ENCODE measurements at regions not wholly inside any gene's neighbourhood (a gene's known extent, or its start where the extent isn't known, plus 50 kb on each side); places are given as distances from the start of the nearest gene placed in this dataset.
"Not testable (repeated sequence)": the region's sequence is repeated elsewhere in the genome, so short reads cannot be mapped to it uniquely, and the experiment has no call there.

GRCh38 chr1:148347781-148348180 is 135.3 kb downstream of the PPIAL4G start:
- ChIA-PET CTCF (interaction anchor here (1.1 kb wide), 1 partner anchor 13 kb away, joined by 5 read pairs; no protein-coding TSS in a partner anchor), POLR2A (no interaction called here)
- Mint-ChIP-seq H3K27ac (no peak overlapping the region), H3K4me3 (no peak overlapping the region), H3K36me3 (ENCODE audit: low read depth) (no peaks in the 10 kb centered on the region), H3K27me3 (peaks cover 49% of the 10 kb centered on the region), H3K9me3 (no peaks in the 10 kb centered on the region), H3K4me1 (peaks cover 7% of the 10 kb centered on the region)
- no peak for DNase-seq

GRCh38 chr1:148345659-148346151 is 137.4 kb downstream of the PPIAL4G start:
- H3K4me3 Mint-ChIP-seq; H3K9me3 Mint-ChIP-seq; H3K4me1 Mint-ChIP-seq; POLR2A ChIA-PET; H3K36me3 Mint-ChIP-seq (ENCODE audit: low read depth); H3K27ac Mint-ChIP-seq: not testable (repeated sequence)
- DNase-seq = peak; percentile 45
- CTCF ChIA-PET = interaction anchor here (1.1 to 1.5 kb wide), 2 partner anchors 11 to 13 kb away, joined by 3 to 5 read pairs; no protein-coding TSS in a partner anchor
- peaks cover 30% of the 10 kb centered on the region for H3K27me3 Mint-ChIP-seq

DNA sequence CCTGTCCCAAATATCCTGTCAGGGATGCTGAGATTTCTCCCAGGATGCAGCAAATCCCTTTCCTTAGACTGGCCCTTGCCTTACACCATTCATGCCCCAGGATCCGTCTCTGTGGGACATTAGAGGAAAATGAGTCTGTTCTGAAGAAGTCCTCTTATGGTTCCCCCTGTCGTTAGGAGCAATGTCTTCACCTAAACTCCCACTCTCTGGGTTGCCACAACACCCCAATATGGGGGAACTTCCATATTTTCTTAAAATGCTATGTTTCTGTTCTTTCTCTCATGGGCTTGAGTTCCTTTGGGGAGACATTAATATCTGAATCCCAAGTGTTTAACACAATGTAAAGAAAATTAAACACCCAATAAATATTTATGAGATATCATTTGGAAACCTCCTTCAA is 138.5 kb downstream of the PPIAL4G start:
- H3K36me3 Mint-ChIP-seq (ENCODE audit: low read depth); H3K4me1 Mint-ChIP-seq; DNase-seq; H3K27ac Mint-ChIP-seq; H3K9me3 Mint-ChIP-seq; POLR2A ChIA-PET; H3K4me3 Mint-ChIP-seq: not testable (repeated sequence)
- H3K27me3 Mint-ChIP-seq = peaks cover 21% of the 10 kb centered on the region
- CTCF ChIA-PET = interaction anchor here (1.1 to 1.5 kb wide), 2 partner anchors 10 to 14 kb away, joined by 3 to 5 read pairs; no protein-coding TSS in a partner anchor

DNA sequence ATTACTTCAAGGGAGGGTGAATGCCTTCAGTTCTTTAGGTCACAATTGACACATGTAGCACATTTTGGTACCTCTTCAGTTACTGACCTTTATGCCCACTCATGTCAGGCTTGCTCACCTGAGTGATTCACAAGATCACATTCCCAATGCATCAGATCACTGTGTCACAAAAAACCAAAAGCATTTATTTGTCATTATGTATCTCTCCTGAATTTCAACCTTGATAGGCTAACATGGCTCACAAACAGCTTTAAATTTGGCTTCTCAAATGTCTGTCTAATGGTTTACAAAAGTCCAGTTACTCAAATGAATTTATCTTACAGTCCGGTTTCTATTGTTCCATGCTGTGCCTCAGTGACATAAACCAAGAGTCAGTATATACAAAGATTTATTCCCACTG is 141.4 kb downstream of the PPIAL4G start:
- H3K27ac Mint-ChIP-seq; H3K36me3 Mint-ChIP-seq (ENCODE audit: low read depth); DNase-seq; H3K4me3 Mint-ChIP-seq; H3K9me3 Mint-ChIP-seq; POLR2A ChIA-PET; CTCF ChIA-PET: not testable (repeated sequence)
- Mint-ChIP-seq H3K4me1 (peaks cover 15% of the 10 kb centered on the region), H3K27me3 (peaks cover 17% of the 10 kb centered on the region)

- DNase-seq; POLR2A ChIA-PET; H3K9me3 Mint-ChIP-seq; H3K36me3 Mint-ChIP-seq (ENCODE audit: low read depth): not testable (repeated sequence)
- CTCF ChIA-PET = interaction anchor here (2.1 kb wide), 1 partner anchor 21 kb away, joined by 4 read pairs; no protein-coding TSS in a partner anchor
- peaks cover 43% of the 10 kb centered on the region for H3K4me1 Mint-ChIP-seq
- H3K4me3 Mint-ChIP-seq = peak overlapping the region; percentile 86
- peak overlapping the region; percentile 100 for H3K27ac Mint-ChIP-seq
- H3K27me3 Mint-ChIP-seq = peaks cover 28% of the 10 kb centered on the region
These were observed 146.8 kb downstream of the PPIAL4G start for GRCh38 chr1:148336121-148336918.

GRCh38 chr1:148334339-148335130 is 148.6 kb downstream of the PPIAL4G start:
- H3K27me3 Mint-ChIP-seq = peaks cover 32% of the 10 kb centered on the region
- ChIA-PET CTCF (interaction anchor here (0.9 to 1.4 kb wide), 5 partner anchors 11 to 71 kb away, joined by 3 to 6 read pairs (median 3); no protein-coding TSS in a partner anchor), POLR2A (interaction anchor here (0.5 to 2.0 kb wide), 14 partner anchors 13 to 296 kb away, joined by 3 to 71 read pairs (median 6); no protein-coding TSS in a partner anchor)
- no peaks in the 10 kb centered on the region for H3K9me3 Mint-ChIP-seq
- H3K4me1 Mint-ChIP-seq = peaks cover 41% of the 10 kb centered on the region
- H3K4me3 Mint-ChIP-seq = peak overlapping the region; percentile 86
- peak overlapping the region; percentile 100 for H3K27ac Mint-ChIP-seq
- H3K36me3 Mint-ChIP-seq (ENCODE audit: low read depth) = no peaks in the 10 kb centered on the region
- DNase-seq = peak; percentile 87

GRCh38 chr1:148333875-148334338 is 149.2 kb downstream of the PPIAL4G start:
- Mint-ChIP-seq H3K4me3 (peak overlapping the region; percentile 86), H3K36me3 (ENCODE audit: low read depth) (no peaks in the 10 kb centered on the region), H3K4me1 (peaks cover 38% of the 10 kb centered on the region), H3K27ac (peak overlapping the region; percentile 100), H3K27me3 (peaks cover 28% of the 10 kb centered on the region), H3K9me3 (no peaks in the 10 kb centered on the region)
- POLR2A ChIA-PET = interaction anchor here (0.5 to 2.0 kb wide), 14 partner anchors 12 to 295 kb away, joined by 3 to 71 read pairs (median 6); no protein-coding TSS in a partner anchor
- DNase-seq = no peak
- CTCF ChIA-PET = interaction anchor here (0.9 to 1.4 kb wide), 6 partner anchors 11 to 70 kb away, joined by 3 to 6 read pairs (median 3); no protein-coding TSS in a partner anchor

DNA sequence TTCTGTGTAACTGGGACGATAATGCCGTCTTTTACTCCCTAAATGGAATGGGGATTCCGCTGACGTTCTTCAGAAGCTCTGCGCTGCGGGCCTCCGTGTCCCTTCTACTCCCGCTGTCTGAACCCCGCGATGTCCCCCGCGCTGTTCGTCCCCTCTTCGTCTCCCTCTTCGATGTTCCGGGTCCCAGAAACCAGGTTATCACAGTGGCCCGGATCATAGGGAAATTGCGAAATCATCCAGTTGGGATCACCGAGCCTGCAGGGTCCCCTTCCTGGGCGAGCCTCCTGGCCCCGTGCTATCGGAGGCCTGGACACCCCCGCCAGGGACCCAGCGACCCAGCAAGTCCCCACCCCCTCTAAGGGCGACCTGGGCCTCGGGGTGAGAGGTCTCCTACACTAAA is 154.2 kb downstream of the PPIAL4G start:
- H3K27me3 Mint-ChIP-seq = peaks cover 15% of the 10 kb centered on the region
- ChIA-PET POLR2A (no interaction called here), CTCF (no interaction called here)
- DNase-seq = no peak
- H3K4me1 Mint-ChIP-seq = peaks cover 10% of the 10 kb centered on the region
- H3K36me3 Mint-ChIP-seq (ENCODE audit: low read depth) = peaks cover 6% of the 10 kb centered on the region
- no peak overlapping the region for H3K27ac Mint-ChIP-seq
- no peak overlapping the region for H3K4me3 Mint-ChIP-seq
- peaks cover 9% of the 10 kb centered on the region for H3K9me3 Mint-ChIP-seq

DNA sequence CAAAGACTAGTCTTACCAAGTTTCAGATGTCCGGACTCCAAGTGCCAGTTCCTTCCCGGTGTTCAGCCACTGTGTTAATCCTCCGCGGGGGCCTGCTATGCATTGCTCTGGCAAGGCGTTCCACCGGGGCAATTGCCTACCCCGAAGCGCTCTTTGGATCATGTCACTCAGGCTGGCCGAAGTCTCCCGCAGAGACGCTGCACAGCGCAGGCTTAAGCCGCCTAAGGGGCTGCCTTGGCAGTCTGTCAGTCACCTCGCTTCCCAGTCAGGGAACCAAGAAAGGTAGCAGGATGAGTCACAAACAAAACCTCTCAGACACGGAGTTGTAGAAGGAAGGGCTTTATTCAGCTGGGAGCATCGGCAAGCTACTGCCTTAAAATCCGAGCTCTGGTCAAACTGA is 158.1 kb downstream of the PPIAL4G start:
- H3K36me3 Mint-ChIP-seq (ENCODE audit: low read depth); POLR2A ChIA-PET; H3K9me3 Mint-ChIP-seq; H3K4me3 Mint-ChIP-seq; H3K4me1 Mint-ChIP-seq; CTCF ChIA-PET; H3K27ac Mint-ChIP-seq; DNase-seq: not testable (repeated sequence)
- peaks cover 26% of the 10 kb centered on the region for H3K27me3 Mint-ChIP-seq

- DNase-seq; H3K36me3 Mint-ChIP-seq (ENCODE audit: low read depth); H3K9me3 Mint-ChIP-seq; CTCF ChIA-PET; H3K4me3 Mint-ChIP-seq; H3K4me1 Mint-ChIP-seq; POLR2A ChIA-PET; H3K27ac Mint-ChIP-seq: not testable (repeated sequence)
- H3K27me3 Mint-ChIP-seq = peaks cover 24% of the 10 kb centered on the region
These were observed 158.6 kb downstream of the PPIAL4G start for GRCh38 chr1:148324465-148324864.

- Mint-ChIP-seq H3K4me1 (peaks cover 37% of the 10 kb centered on the region), H3K27me3 (peaks cover 43% of the 10 kb centered on the region)
- H3K27ac Mint-ChIP-seq; POLR2A ChIA-PET; H3K4me3 Mint-ChIP-seq; DNase-seq; H3K9me3 Mint-ChIP-seq; H3K36me3 Mint-ChIP-seq (ENCODE audit: low read depth); CTCF ChIA-PET: not testable (repeated sequence)
These were observed 163.0 kb downstream of the PPIAL4G start for GRCh38 chr1:148320079-148320478.

- peaks cover 49% of the 10 kb centered on the region for H3K27me3 Mint-ChIP-seq
- DNase-seq = no peak
- POLR2A ChIA-PET = interaction anchor here (1.3 kb wide), 1 partner anchor 15 kb away, joined by 10 read pairs; no protein-coding TSS in a partner anchor
- peak overlapping the region; percentile 82 for H3K4me3 Mint-ChIP-seq
- no peaks in the 10 kb centered on the region for H3K9me3 Mint-ChIP-seq
- H3K36me3 Mint-ChIP-seq (ENCODE audit: low read depth) = no peaks in the 10 kb centered on the region
- H3K27ac Mint-ChIP-seq = peak overlapping the region; percentile 88
- CTCF ChIA-PET = interaction anchor here (0.7 kb wide), 1 partner anchor 35 kb away, joined by 3 read pairs; no protein-coding TSS in a partner anchor
- H3K4me1 Mint-ChIP-seq = peaks cover 39% of the 10 kb centered on the region
These were observed 164.2 kb downstream of the PPIAL4G start for GRCh38 chr1:148318904-148319242.
